ENCODE measurements at regions not wholly inside any gene's neighbourhood (a gene's known extent, or its start where the extent isn't known, plus 50 kb on each side); places are given as distances from the start of the nearest gene placed in this dataset.

- no peaks in the 10 kb centered on the region for H4K20me1 ChIP-seq (ENCODE audit: insufficient read depth, low read length)
- FAIRE-seq = no peak
- DNase-seq (ENCODE audit: low spot score) = no peak
- 11% methylated on average over 3 of the region's 6 CpGs for WGBS (ENCODE audit: low lambda C conversion rate)
- H3K27ac ChIP-seq (ENCODE audit: extremely low read length, insufficient read depth, low read length) = no peak overlapping the region
- H2AFZ ChIP-seq (ENCODE audit: low read length) = no peak overlapping the region
- BruUV-seq (replicated peaks) = no TSS peak
- no peaks in the 10 kb centered on the region for H3K4me1 ChIP-seq (ENCODE audit: insufficient read depth, low read length)
- ChIA-PET CTCF (ENCODE audit: low intra/inter-chr PET ratio, low total read pairs) (no interaction called here), POLR2A (no interaction called here)
- H3K4me2 ChIP-seq (ENCODE audit: low read depth, low read length) = no peak overlapping the region
- no peaks in the 10 kb centered on the region for H3K9me3 ChIP-seq (ENCODE audit: low read length)
- no peak overlapping the region for H3K9ac ChIP-seq (ENCODE audit: insufficient read depth, low read depth, low read length)
- intact Hi-C loops (cut with micrococcal nuclease; ENCODE audit: unreplicated experiment) (no loop called here), in situ Hi-C loops (cut with HindIII; ENCODE audit: extremely low pct_ligation_motif_present, low pct_unique_long_range_greater_than_20kb) (no loop called here)
- no peaks in the 10 kb centered on the region for H3K79me2 ChIP-seq (ENCODE audit: insufficient read depth, low read length)
- H3K27me3 ChIP-seq (ENCODE audit: control insufficient read depth in 1 of 2, insufficient read depth in 2 of 2, low read length in 2 of 2) = no peaks in the 10 kb centered on the region
- TF ChIP-seq MATR3 (CRISPR knock-in tag; IDR thresholded peaks at IDR 0.05) (no peak), ZNF556 (CRISPR knock-in tag; IDR thresholded peaks at IDR 0.05; ENCODE audit: borderline replicate concordance) (no peak), KLF13 (CRISPR knock-in tag; IDR thresholded peaks at IDR 0.05) (no peak), ZNF569 (CRISPR knock-in tag; IDR thresholded peaks at IDR 0.05; ENCODE audit: borderline replicate concordance) (no peak), ZNF496 (CRISPR knock-in tag; IDR thresholded peaks at IDR 0.05; ENCODE audit: insufficient replicate concordance) (no peak), ZNF709 (CRISPR knock-in tag; IDR thresholded peaks at IDR 0.05) (no peak), ATF3 (CRISPR knock-in tag; IDR thresholded peaks at IDR 0.05) (no peak), ZEB1 (IDR thresholded peaks at IDR 0.05; ENCODE audit: insufficient replicate concordance, low read depth) (no peak), AGO1 (IDR thresholded peaks at IDR 0.05; ENCODE audit: low read depth, low read length, poor library complexity, severe bottlenecking) (no peak), RARG (CRISPR knock-in tag; IDR thresholded peaks at IDR 0.05; ENCODE audit: low read depth) (no peak), WIZ (CRISPR knock-in tag; IDR thresholded peaks at IDR 0.05) (no peak)
- TF ChIP-seq, protein P1, sequence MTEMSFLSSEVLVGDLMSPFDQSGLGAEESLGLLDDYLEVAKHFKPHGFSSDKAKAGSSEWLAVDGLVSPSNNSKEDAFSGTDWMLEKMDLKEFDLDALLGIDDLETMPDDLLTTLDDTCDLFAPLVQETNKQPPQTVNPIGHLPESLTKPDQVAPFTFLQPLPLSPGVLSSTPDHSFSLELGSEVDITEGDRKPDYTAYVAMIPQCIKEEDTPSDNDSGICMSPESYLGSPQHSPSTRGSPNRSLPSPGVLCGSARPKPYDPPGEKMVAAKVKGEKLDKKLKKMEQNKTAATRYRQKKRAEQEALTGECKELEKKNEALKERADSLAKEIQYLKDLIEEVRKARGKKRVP (CRISPR knock-in tag; IDR thresholded peaks at IDR 0.05) = no peak
- no peak for ATAC-seq
- H3K4me3 ChIP-seq (replicated peaks in 1 of 3; ENCODE audit: insufficient read depth in 1 of 3, low read depth in 2 of 3, low read length in 3 of 3) = no peak overlapping the region
- H3K36me3 ChIP-seq (replicated peaks in 1 of 2; ENCODE audit: control insufficient read depth in 1 of 2, insufficient read depth in 2 of 2, low read length in 2 of 2) = no peaks in the 10 kb centered on the region
Measured at GRCh38 chr3:64464955-64465354, 222.8 kb downstream of the ADAMTS9 start.

All from HepG2 (cell line).